Loucy (cell line): ENCODE measurements at regions not wholly inside any gene's neighbourhood (a gene's known extent, or its start where the extent isn't known, plus 50 kb on each side); places are given as distances from the start of the nearest gene placed in this dataset.
"Not testable (repeated sequence)": the region's sequence is repeated elsewhere in the genome, so short reads cannot be mapped to it uniquely, and the experiment has no call there.

ENCODE experiments used
- H2AFZ ChIP-seq: fragments of 200-600 bp; sonication (generic); 2 replicates; pipeline ENCODE4 v1.6.0; 2016; ENCODE audit warnings: antibody characterized with exemption, mild to moderate bottlenecking, low read length, moderate library complexity
- H3F3A ChIP-seq: fragments of 200-600 bp; 2 replicates; pipeline ENCODE4 v1.6.0; 2016; ENCODE audit warnings: antibody characterized with exemption, low read depth, mild to moderate bottlenecking
- H3K27me3 ChIP-seq: fragments of 200-600 bp; sonication (generic); 2 replicates; pipeline ENCODE4 v1.6.1; 2014; ENCODE audit warnings: low read length, mild to moderate bottlenecking; ENCODE audit not compliant: insufficient read depth, poor library complexity, severe bottlenecking
- H3K36me3 ChIP-seq: fragments of 200-600 bp; sonication (generic); 2 replicates; pipeline ENCODE4 v1.6.1; 2016; ENCODE audit warnings: low read length; ENCODE audit not compliant: insufficient read depth
- H3K4me1 ChIP-seq: fragments of 200-600 bp; sonication (generic); 2 replicates; pipeline ENCODE4 v1.5.1; 2014; ENCODE audit warnings: low read length, mild to moderate bottlenecking; ENCODE audit not compliant: insufficient read depth, poor library complexity, severe bottlenecking
- H3K4me2 ChIP-seq: fragments of 200-600 bp; sonication (generic); 2 replicates; pipeline ENCODE4 v1.6.0; 2014; ENCODE audit warnings: antibody characterized with exemption, low read length, low read depth, mild to moderate bottlenecking; ENCODE audit not compliant: poor library complexity, severe bottlenecking
- H3K4me3 ChIP-seq: fragments of 200-600 bp; sonication (generic); 2 replicates; pipeline ENCODE4 v1.5.1; 2014; ENCODE audit warnings: low read length, mild to moderate bottlenecking, mixed read lengths; ENCODE audit not compliant: poor library complexity, severe bottlenecking
- H3K79me2 ChIP-seq: fragments of 200-600 bp; sonication (generic); 2 replicates; pipeline ENCODE4 v1.6.1; 2014; ENCODE audit warnings: low read length; ENCODE audit not compliant: insufficient read depth
- H3K9ac ChIP-seq: fragments of 200-600 bp; sonication (generic); 2 replicates; pipeline ENCODE4 v1.6.0; 2014; ENCODE audit warnings: mild to moderate bottlenecking, low read depth, low read length, moderate library complexity; ENCODE audit not compliant: poor library complexity, severe bottlenecking
- H3K9me2 ChIP-seq: fragments of 200-600 bp; sonication (generic); replicated peaks from 2 replicates; pipeline ENCODE4 v1.6.1; 2016; ENCODE audit warnings: low read depth, low read length, mixed read lengths
- H3K9me3 ChIP-seq: fragments of 200-600 bp; sonication (generic); 2 replicates; pipeline ENCODE4 v1.6.1; 2014; ENCODE audit warnings: mild to moderate bottlenecking, antibody characterized with exemption, low read length, low read depth; ENCODE audit not compliant: insufficient read depth
- H4K20me1 ChIP-seq: fragments of 200-600 bp; sonication (generic); 2 replicates; pipeline ENCODE4 v1.6.0; 2014; ENCODE audit warnings: antibody characterized with exemption, low read length, mild to moderate bottlenecking; ENCODE audit not compliant: insufficient read depth, poor library complexity, severe bottlenecking
- EZH2phosphoT487 ChIP-seq: fragments of 200-600 bp; IDR thresholded peaks from 2 replicates; pipeline ENCODE4 v1.6.1; 2018; ENCODE audit warnings: antibody characterized with exemption, mild to moderate bottlenecking, moderate library complexity, borderline replicate concordance
- TF ChIP-seq, protein P1 (sequence below): fragments of 200-600 bp; sonication (generic); conservative IDR thresholded peaks from 2 replicates; pipeline ENCODE4 v1.5.1; 2014; ENCODE audit warnings: mild to moderate bottlenecking, antibody characterized with exemption, low read length

DNA sequence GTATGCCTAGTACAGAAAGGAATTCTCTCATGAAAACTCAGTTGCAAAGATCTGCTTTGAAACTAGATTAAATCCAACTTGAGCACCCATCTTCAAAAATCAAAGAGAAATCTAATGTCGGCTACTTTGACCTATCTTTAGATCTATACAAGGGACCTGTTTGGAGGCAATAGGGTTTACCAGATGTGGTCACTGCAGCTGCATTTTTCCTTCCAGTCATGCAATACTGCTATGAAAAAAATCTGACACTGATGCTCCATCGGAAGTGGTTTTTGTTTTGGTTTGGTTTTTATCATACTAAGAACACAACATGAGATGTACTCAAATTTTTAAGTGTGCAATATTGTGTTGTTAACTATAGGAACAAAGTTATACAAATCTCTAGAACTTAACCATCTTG is 169.5 kb downstream of the BCHE start:
- Histone ChIP-seq H3K9me2 (no peaks in the 10 kb centered on the region), H4K20me1 (no peaks in the 10 kb centered on the region), H3K4me3 (no peak overlapping the region), H3K4me1 (no peaks in the 10 kb centered on the region), H3K4me2 (no peak overlapping the region), H3K36me3 (no peaks in the 10 kb centered on the region), H3K9me3 (no peaks in the 10 kb centered on the region), H3F3A (no peaks in the 10 kb centered on the region), H3K27me3 (no peaks in the 10 kb centered on the region), H2AFZ (no peak overlapping the region), H3K9ac (no peak overlapping the region), H3K79me2 (no peaks in the 10 kb centered on the region)
- TF ChIP-seq, protein P1, sequence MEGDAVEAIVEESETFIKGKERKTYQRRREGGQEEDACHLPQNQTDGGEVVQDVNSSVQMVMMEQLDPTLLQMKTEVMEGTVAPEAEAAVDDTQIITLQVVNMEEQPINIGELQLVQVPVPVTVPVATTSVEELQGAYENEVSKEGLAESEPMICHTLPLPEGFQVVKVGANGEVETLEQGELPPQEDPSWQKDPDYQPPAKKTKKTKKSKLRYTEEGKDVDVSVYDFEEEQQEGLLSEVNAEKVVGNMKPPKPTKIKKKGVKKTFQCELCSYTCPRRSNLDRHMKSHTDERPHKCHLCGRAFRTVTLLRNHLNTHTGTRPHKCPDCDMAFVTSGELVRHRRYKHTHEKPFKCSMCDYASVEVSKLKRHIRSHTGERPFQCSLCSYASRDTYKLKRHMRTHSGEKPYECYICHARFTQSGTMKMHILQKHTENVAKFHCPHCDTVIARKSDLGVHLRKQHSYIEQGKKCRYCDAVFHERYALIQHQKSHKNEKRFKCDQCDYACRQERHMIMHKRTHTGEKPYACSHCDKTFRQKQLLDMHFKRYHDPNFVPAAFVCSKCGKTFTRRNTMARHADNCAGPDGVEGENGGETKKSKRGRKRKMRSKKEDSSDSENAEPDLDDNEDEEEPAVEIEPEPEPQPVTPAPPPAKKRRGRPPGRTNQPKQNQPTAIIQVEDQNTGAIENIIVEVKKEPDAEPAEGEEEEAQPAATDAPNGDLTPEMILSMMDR: no peak
- no peak for TF ChIP-seq EZH2phosphoT487

DNA sequence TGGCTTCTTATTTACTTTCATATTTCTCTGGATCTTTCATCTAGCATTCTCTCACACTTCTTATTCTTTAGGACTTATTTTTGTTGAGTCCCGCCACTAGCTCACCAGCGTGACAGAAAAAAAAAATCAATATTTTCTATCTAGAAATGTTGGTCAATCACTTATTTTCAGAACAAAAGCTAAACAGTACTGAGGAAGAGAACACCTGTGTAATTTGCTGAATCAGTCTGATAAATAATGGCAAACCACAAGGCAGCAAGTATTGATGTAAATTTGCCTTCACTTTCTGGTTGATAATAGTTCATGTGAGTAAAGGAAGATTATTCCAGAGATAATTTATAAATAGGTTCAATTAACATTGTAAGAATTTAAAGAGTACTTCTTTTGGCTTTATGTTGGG is 179.2 kb downstream of the BCHE start:
- no peaks in the 10 kb centered on the region for H3K9me3 ChIP-seq
- H3K9me2 ChIP-seq: no peaks in the 10 kb centered on the region
- no peak overlapping the region for H3K4me2 ChIP-seq
- H3K4me3 ChIP-seq: no peak overlapping the region
- H2AFZ ChIP-seq: no peak overlapping the region
- no peaks in the 10 kb centered on the region for H3F3A ChIP-seq
- TF ChIP-seq, protein P1: no peak
- H3K79me2 ChIP-seq: no peaks in the 10 kb centered on the region
- H3K36me3 ChIP-seq: no peaks in the 10 kb centered on the region
- H4K20me1 ChIP-seq: no peaks in the 10 kb centered on the region
- no peaks in the 10 kb centered on the region for H3K4me1 ChIP-seq
- no peaks in the 10 kb centered on the region for H3K27me3 ChIP-seq
- no peak overlapping the region for H3K9ac ChIP-seq

DNA sequence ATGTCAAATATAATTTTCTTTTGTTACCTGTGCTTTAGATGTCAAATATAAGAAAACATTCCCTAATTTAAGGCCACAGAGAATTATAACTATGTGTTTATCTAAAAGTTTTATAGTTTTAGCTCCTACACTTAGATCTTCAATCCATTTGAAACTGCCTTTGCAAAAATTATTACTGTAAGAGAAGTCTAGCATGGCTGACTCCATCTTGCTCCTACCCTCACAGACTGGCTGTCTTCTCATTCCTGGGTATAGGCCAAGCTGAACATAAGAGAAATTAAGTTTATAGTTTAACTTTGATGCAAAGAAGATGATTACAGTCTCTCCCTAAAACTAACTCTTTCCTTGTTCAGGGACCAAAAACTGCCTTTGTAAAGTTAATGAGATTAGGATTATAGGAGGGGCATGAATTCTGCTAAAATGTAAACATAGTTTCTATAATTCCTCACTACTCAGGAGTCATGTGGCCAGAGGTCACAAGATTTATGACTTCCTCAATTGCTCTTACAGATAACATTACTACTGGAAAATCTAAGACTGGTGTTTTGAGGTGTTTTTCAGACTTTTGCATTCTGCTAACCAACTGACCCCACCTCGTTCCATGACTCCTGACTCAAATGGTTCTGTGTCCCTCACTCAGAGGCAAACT is 184.0 kb downstream of the BCHE start:
- Histone ChIP-seq H3K4me2 (no peak overlapping the region), H3K27me3 (no peaks in the 10 kb centered on the region), H3K4me1 (no peaks in the 10 kb centered on the region), H3K4me3 (no peak overlapping the region), H4K20me1 (no peaks in the 10 kb centered on the region), H3K36me3 (no peaks in the 10 kb centered on the region), H3K79me2 (no peaks in the 10 kb centered on the region), H2AFZ (no peak overlapping the region), H3K9me2 (no peaks in the 10 kb centered on the region), H3F3A (no peaks in the 10 kb centered on the region), H3K9me3 (0 out of 2 replicates have a peak, but pooled peaks cover 3% of the 10 kb centered on the region), H3K9ac (no peak overlapping the region)
- no peak for TF ChIP-seq EZH2phosphoT487
- TF ChIP-seq, protein P1: no peak

DNA sequence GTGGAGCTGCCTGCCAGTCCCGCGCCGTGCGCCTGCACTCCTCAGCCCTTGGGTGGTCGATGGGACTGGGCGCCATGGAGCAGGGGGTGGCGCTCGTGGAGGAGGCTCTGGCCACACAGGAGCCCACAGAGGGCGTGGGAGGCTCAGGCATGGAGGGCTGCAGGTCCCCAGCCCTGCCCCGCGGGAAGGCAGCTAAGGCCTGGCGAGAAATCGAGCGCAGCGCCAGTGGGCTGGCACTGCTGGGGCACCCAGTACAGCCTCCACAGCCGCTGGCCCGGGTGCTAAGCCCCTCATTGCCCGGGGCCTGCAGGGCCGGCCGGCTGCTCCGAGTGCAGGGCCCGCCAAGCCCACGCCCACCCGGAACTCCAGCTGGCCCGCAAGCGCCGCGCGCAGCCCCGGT is 187.9 kb downstream of the BCHE start:
- not testable (repeated sequence) for H3K79me2 ChIP-seq, H3K27me3 ChIP-seq, H3K4me3 ChIP-seq, H2AFZ ChIP-seq, H4K20me1 ChIP-seq, H3K9ac ChIP-seq, H3F3A ChIP-seq, H3K4me2 ChIP-seq, H3K36me3 ChIP-seq, H3K4me1 ChIP-seq, H3K9me2 ChIP-seq, H3K9me3 ChIP-seq
